ENCODE measurements at regions not wholly inside any gene's neighbourhood (a gene's known extent, or its start where the extent isn't known, plus 50 kb on each side); places are given as distances from the start of the nearest gene placed in this dataset.

GRCh38 chrX:116010939-116011338, 159.6 kb upstream of the AGTR2 start:
- TF ChIP-seq, protein P1, sequence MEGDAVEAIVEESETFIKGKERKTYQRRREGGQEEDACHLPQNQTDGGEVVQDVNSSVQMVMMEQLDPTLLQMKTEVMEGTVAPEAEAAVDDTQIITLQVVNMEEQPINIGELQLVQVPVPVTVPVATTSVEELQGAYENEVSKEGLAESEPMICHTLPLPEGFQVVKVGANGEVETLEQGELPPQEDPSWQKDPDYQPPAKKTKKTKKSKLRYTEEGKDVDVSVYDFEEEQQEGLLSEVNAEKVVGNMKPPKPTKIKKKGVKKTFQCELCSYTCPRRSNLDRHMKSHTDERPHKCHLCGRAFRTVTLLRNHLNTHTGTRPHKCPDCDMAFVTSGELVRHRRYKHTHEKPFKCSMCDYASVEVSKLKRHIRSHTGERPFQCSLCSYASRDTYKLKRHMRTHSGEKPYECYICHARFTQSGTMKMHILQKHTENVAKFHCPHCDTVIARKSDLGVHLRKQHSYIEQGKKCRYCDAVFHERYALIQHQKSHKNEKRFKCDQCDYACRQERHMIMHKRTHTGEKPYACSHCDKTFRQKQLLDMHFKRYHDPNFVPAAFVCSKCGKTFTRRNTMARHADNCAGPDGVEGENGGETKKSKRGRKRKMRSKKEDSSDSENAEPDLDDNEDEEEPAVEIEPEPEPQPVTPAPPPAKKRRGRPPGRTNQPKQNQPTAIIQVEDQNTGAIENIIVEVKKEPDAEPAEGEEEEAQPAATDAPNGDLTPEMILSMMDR (IDR thresholded peaks at IDR 0.05), result no peak
- no peak for TF ChIP-seq POLR2A (IDR thresholded peaks at IDR 0.05)
